Tibial artery (tissue), 4 donors: ENCODE measurements at regions not wholly inside any gene's neighbourhood (a gene's known extent, or its start where the extent isn't known, plus 50 kb on each side); places are given as distances from the start of the nearest gene placed in this dataset.

ENCODE experiments used
- DNase-seq, 2 donors: peaks; one replicate each; pipeline ENCODE4 v3.0.0-alpha.2; 2019
- H3K27ac ChIP-seq, 2 donors: fragments of 200-600 bp; sonication (generic) in 1 of 2; 1 replicate in 1 of 2; 2 replicates in 1 of 2; pipeline ENCODE4 v1.5.1; 2018 to 2019; ENCODE audit warnings: mild to moderate bottlenecking in 1 of 2
- H3K27me3 ChIP-seq, 2 donors: fragments of 200-600 bp; sonication (generic) in 1 of 2; one replicate each; pipeline versions ENCODE4 v1.5.1 to v1.6.0; 2016 to 2019
- H3K36me3 ChIP-seq, 3 donors: fragments of 200-600 bp; sonication (generic) in 2 of 3; one replicate each; pipeline ENCODE4 v1.5.1; 2016 to 2019; ENCODE audit warnings: mild to moderate bottlenecking in 2 of 3
- H3K4me1 ChIP-seq, 4 donors: fragments of 200-600 bp; sonication (generic) in 2 of 4; 1 replicate in 3 of 4; 2 replicates in 1 of 4; pipeline ENCODE4 v1.5.1; 2016 to 2019
- H3K4me3 ChIP-seq, 2 donors: fragments of 200-600 bp; sonication (generic) in 1 of 2; 1 replicate in 1 of 2; 2 replicates in 1 of 2; pipeline ENCODE4 v1.5.1; 2018 to 2019; ENCODE audit warnings: mild to moderate bottlenecking in 2 of 2
- H3K9me3 ChIP-seq, 3 donors: fragments of 200-600 bp; sonication (generic) in 1 of 3; one replicate each; pipeline ENCODE4 v1.5.1; 2016 to 2019
- CTCF ChIP-seq, 2 experiments: fragments of 200-600 bp in 1 of 2; fragments of 450-650 bp in 1 of 2; IDR thresholded peaks; one replicate each; pipeline ENCODE4 v1.5.1; 2017 to 2019; ENCODE audit warnings: antibody characterized with exemption in 2 of 2, mild to moderate bottlenecking in 1 of 2, moderate library complexity in 1 of 2
- intact Hi-C: fragments of 100-400 bp; cut with DNase I; formaldehyde crosslinking; loops from one replicate; pipeline ENCODE4 v1.15.0; 2023; ENCODE audit warnings: low total_unique reads

GRCh38 chr16:88300463-88300835 lies 82.3 kb upstream of the ZNF469 start:
- TF ChIP-seq CTCF (IDR thresholded peaks at IDR 0.05) = no peak
- intact Hi-C loops = no loop called here
- Histone ChIP-seq H3K36me3 (no peaks in the 10 kb centered on the region), H3K27me3 (no peaks in the 10 kb centered on the region), H3K27ac (no peak overlapping the region), H3K9me3 (no peaks in the 10 kb centered on the region), H3K4me3 (no peak overlapping the region), H3K4me1 (peaks cover 0 to 38% (median 32%) of the 10 kb centered on the region in 4 donors)
- no peak for DNase-seq

- intact Hi-C loops = no loop called here
- Histone ChIP-seq H3K27ac (no peak overlapping the region), H3K4me1 (peaks cover 0 to 48% (median 37%) of the 10 kb centered on the region in 4 donors), H3K27me3 (no peaks in the 10 kb centered on the region), H3K9me3 (no peaks in the 10 kb centered on the region), H3K4me3 (no peak overlapping the region), H3K36me3 (no peaks in the 10 kb centered on the region)
- no peak for DNase-seq
- no peak for TF ChIP-seq CTCF (IDR thresholded peaks at IDR 0.05)
Measured at GRCh38 chr16:88301431-88301830, 81.3 kb upstream of the ZNF469 start.

GRCh38 chr16:88301886-88302285 lies 80.9 kb upstream of the ZNF469 start:
- H3K4me1 ChIP-seq = peaks cover 0 to 53% (median 40%) of the 10 kb centered on the region in 4 donors
- H3K27me3 ChIP-seq = no peaks in the 10 kb centered on the region
- TF ChIP-seq CTCF (IDR thresholded peaks at IDR 0.05) = no peak
- no peak for DNase-seq
- no peaks in the 10 kb centered on the region for H3K9me3 ChIP-seq
- intact Hi-C loops = no loop called here
- no peaks in the 10 kb centered on the region for H3K36me3 ChIP-seq
- no peak overlapping the region for H3K4me3 ChIP-seq
- H3K27ac ChIP-seq = no peak overlapping the region

GRCh38 chr16:88302666-88303065 lies 80.1 kb upstream of the ZNF469 start:
- H3K4me1 ChIP-seq = peaks cover 0 to 58% (median 42%) of the 10 kb centered on the region in 4 donors
- no peak for TF ChIP-seq CTCF (IDR thresholded peaks at IDR 0.05)
- H3K4me3 ChIP-seq = no peak overlapping the region
- H3K27me3 ChIP-seq = no peaks in the 10 kb centered on the region
- intact Hi-C loops = no loop called here
- no peaks in the 10 kb centered on the region for H3K9me3 ChIP-seq
- no peaks in the 10 kb centered on the region for H3K36me3 ChIP-seq
- H3K27ac ChIP-seq = no peak overlapping the region
- no peak for DNase-seq

- no peaks in the 10 kb centered on the region for H3K9me3 ChIP-seq
- H3K27ac ChIP-seq = no peak overlapping the region
- TF ChIP-seq CTCF (IDR thresholded peaks at IDR 0.05) = no peak
- peaks cover 0 to 57% (median 37%) of the 10 kb centered on the region in 4 donors for H3K4me1 ChIP-seq
- no peak overlapping the region for H3K4me3 ChIP-seq
- no peaks in the 10 kb centered on the region for H3K36me3 ChIP-seq
- intact Hi-C loops = no loop called here
- DNase-seq = no peak
- no peaks in the 10 kb centered on the region for H3K27me3 ChIP-seq
Measured at GRCh38 chr16:88303405-88303804, 79.4 kb upstream of the ZNF469 start.
